Tibial artery (tissue), 4 donors: ENCODE measurements at regions not wholly inside any gene's neighbourhood (a gene's known extent, or its start where the extent isn't known, plus 50 kb on each side); places are given as distances from the start of the nearest gene placed in this dataset.

Experiments
- DNase-seq, 2 donors: peaks; one replicate each; pipeline ENCODE4 v3.0.0-alpha.2; 2019
- H3K27ac ChIP-seq, 2 donors: fragments of 200-600 bp; sonication (generic) in 1 of 2; 1 replicate in 1 of 2; 2 replicates in 1 of 2; pipeline ENCODE4 v1.5.1; 2018 to 2019; ENCODE audit warnings: mild to moderate bottlenecking in 1 of 2
- H3K27me3 ChIP-seq, 2 donors: fragments of 200-600 bp; sonication (generic) in 1 of 2; one replicate each; pipeline versions ENCODE4 v1.5.1 to v1.6.0; 2016 to 2019
- H3K36me3 ChIP-seq, 3 donors: fragments of 200-600 bp; sonication (generic) in 2 of 3; one replicate each; pipeline ENCODE4 v1.5.1; 2016 to 2019; ENCODE audit warnings: mild to moderate bottlenecking in 2 of 3
- H3K4me1 ChIP-seq, 4 donors: fragments of 200-600 bp; sonication (generic) in 2 of 4; 1 replicate in 3 of 4; 2 replicates in 1 of 4; pipeline ENCODE4 v1.5.1; 2016 to 2019
- H3K4me3 ChIP-seq, 2 donors: fragments of 200-600 bp; sonication (generic) in 1 of 2; 1 replicate in 1 of 2; 2 replicates in 1 of 2; pipeline ENCODE4 v1.5.1; 2018 to 2019; ENCODE audit warnings: mild to moderate bottlenecking in 2 of 2
- H3K9me3 ChIP-seq, 3 donors: fragments of 200-600 bp; sonication (generic) in 1 of 3; one replicate each; pipeline ENCODE4 v1.5.1; 2016 to 2019
- CTCF ChIP-seq, 2 experiments: fragments of 200-600 bp in 1 of 2; fragments of 450-650 bp in 1 of 2; IDR thresholded peaks; one replicate each; pipeline ENCODE4 v1.5.1; 2017 to 2019; ENCODE audit warnings: antibody characterized with exemption in 2 of 2, mild to moderate bottlenecking in 1 of 2, moderate library complexity in 1 of 2
- intact Hi-C: fragments of 100-400 bp; cut with DNase I; formaldehyde crosslinking; loops from one replicate; pipeline ENCODE4 v1.15.0; 2023; ENCODE audit warnings: low total_unique reads

- no peaks in the 10 kb centered on the region for H3K27me3 ChIP-seq
- peaks cover 0 to 22% (median 0%) of the 10 kb centered on the region in 4 donors for H3K4me1 ChIP-seq
- H3K4me3 ChIP-seq: no peak overlapping the region
- H3K9me3 ChIP-seq: peaks cover 0 to 3% (median 0%) of the 10 kb centered on the region in 3 donors
- no peak overlapping the region for H3K27ac ChIP-seq
- no peaks in the 10 kb centered on the region for H3K36me3 ChIP-seq
- no peak for DNase-seq
- intact Hi-C loops: no loop called here
- no peak for TF ChIP-seq CTCF (IDR thresholded peaks at IDR 0.05)
These were observed 165.4 kb upstream of the AGTR1 start for GRCh38 chr3:148532326-148532725.

- intact Hi-C loops: no loop called here
- Histone ChIP-seq H3K36me3 (no peaks in the 10 kb centered on the region), H3K27me3 (no peaks in the 10 kb centered on the region), H3K27ac (no peak overlapping the region), H3K9me3 (no peaks in the 10 kb centered on the region), H3K4me3 (no peak overlapping the region), H3K4me1 (peaks cover 0 to 22% (median 0%) of the 10 kb centered on the region in 4 donors)
- no peak for DNase-seq
- TF ChIP-seq CTCF (IDR thresholded peaks at IDR 0.05): no peak
These were observed 164.9 kb upstream of the AGTR1 start for GRCh38 chr3:148532774-148533173.

- no peak overlapping the region for H3K4me3 ChIP-seq
- H3K27ac ChIP-seq: no peak overlapping the region
- no peak for DNase-seq
- no peaks in the 10 kb centered on the region for H3K27me3 ChIP-seq
- H3K4me1 ChIP-seq: peaks cover 0 to 12% (median 0%) of the 10 kb centered on the region in 4 donors
- intact Hi-C loops: no loop called here
- no peaks in the 10 kb centered on the region for H3K9me3 ChIP-seq
- no peaks in the 10 kb centered on the region for H3K36me3 ChIP-seq
- TF ChIP-seq CTCF (IDR thresholded peaks at IDR 0.05): no peak
These were observed 163.4 kb upstream of the AGTR1 start for GRCh38 chr3:148534089-148534988.

GRCh38 chr3:148535001-148535400 lies 162.7 kb upstream of the AGTR1 start:
- Histone ChIP-seq H3K27ac (no peak overlapping the region), H3K4me1 (peaks cover 0 to 6% (median 0%) of the 10 kb centered on the region in 4 donors), H3K4me3 (no peak overlapping the region), H3K27me3 (no peaks in the 10 kb centered on the region), H3K9me3 (no peaks in the 10 kb centered on the region), H3K36me3 (no peaks in the 10 kb centered on the region)
- TF ChIP-seq CTCF (IDR thresholded peaks at IDR 0.05): no peak
- DNase-seq: no peak
- intact Hi-C loops: no loop called here

GRCh38 chr3:148540266-148540665 lies 157.4 kb upstream of the AGTR1 start:
- Histone ChIP-seq H3K27me3 (no peaks in the 10 kb centered on the region), H3K9me3 (no peaks in the 10 kb centered on the region), H3K4me1 (no peaks in the 10 kb centered on the region), H3K36me3 (no peaks in the 10 kb centered on the region), H3K4me3 (no peak overlapping the region), H3K27ac (no peak overlapping the region)
- intact Hi-C loops: no loop called here
- TF ChIP-seq CTCF (IDR thresholded peaks at IDR 0.05): no peak
- no peak for DNase-seq
